ENCODE measurements at regions not wholly inside any gene's neighbourhood (a gene's known extent, or its start where the extent isn't known, plus 50 kb on each side); places are given as distances from the start of the nearest gene placed in this dataset.

DNA sequence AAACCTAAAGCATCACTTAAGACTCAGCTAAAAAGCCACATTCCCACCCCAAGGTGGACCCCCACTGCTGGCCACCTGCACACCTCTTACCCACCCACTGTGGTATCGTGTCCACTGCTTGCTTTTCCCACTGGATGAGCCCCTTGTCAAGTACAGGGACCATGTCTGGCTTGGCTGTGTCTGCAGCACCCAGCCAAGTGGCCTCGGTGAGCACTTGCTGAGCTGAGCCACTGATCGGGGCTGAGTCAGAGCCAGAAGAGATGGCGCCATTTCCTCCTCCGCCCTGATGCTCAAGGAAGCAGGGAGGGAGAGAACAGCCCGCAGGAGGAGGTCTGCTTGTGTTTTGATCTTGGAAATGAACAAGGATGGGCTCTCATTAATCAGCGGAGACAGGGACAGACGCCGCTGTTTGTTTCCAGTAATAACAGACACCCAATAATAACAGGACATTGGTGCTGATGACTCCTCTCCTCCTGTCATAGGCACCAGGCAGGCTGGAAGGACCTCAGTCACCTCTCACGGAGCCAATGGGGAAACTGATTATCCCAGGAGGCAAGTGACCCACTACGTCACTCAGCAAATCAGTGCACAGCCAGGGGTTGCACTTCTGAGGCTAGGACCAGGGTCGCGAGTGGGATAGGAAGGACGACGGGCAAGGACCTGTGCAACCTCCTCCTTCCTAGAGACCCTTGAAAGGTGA lies 85.2 kb upstream of the RTL6 start:
- in situ Hi-C loops (cut with MboI; ENCODE audit: low pct_ligation_motif_present in 1 of 4, low pct_unique_long_range_greater_than_20kb in 1 of 4, low sequenced_read_pairs in 3 of 4), result no loop called here
- no peak for TF ChIP-seq POLR2AphosphoS5 (IDR thresholded peaks at IDR 0.05)
- TF ChIP-seq EP300 (IDR thresholded peaks at IDR 0.05; ENCODE audit: low read depth), result no peak
- TF ChIP-seq CTCF (IDR thresholded peaks at IDR 0.05), result no peak
- TF ChIP-seq POLR2A (IDR thresholded peaks at IDR 0.05), result no peak
- no peaks in the 10 kb centered on the region for H3K36me3 ChIP-seq
- peaks cover 33% of the 10 kb centered on the region for H3K27me3 ChIP-seq
- no peak overlapping the region for H3K4me3 ChIP-seq
- intact Hi-C loops (cut with DNase I; ENCODE audit: low total_unique reads), result no loop called here
- no peaks in the 10 kb centered on the region for H3K9me3 ChIP-seq
- no peak overlapping the region for H3K27ac ChIP-seq
- 56 to 60% methylated on average over 1 to 15 of the region's 15 CpGs for WGBS, 2 donors (ENCODE audit: low coverage in 1 of 2)
- H3K4me1 ChIP-seq, result no peaks in the 10 kb centered on the region
- DNase-seq, result no peak

GRCh38 chr22:44582016-44582415 lies 84.0 kb upstream of the RTL6 start:
- in situ Hi-C loops (cut with MboI; ENCODE audit: low pct_ligation_motif_present in 1 of 4, low pct_unique_long_range_greater_than_20kb in 1 of 4, low sequenced_read_pairs in 3 of 4) (no loop called here), intact Hi-C loops (cut with DNase I; ENCODE audit: low total_unique reads) (no loop called here)
- H3K36me3 ChIP-seq, result no peaks in the 10 kb centered on the region
- no peak overlapping the region for H3K27ac ChIP-seq
- no peak for DNase-seq
- no peak for TF ChIP-seq CTCF (IDR thresholded peaks at IDR 0.05)
- TF ChIP-seq POLR2A (IDR thresholded peaks at IDR 0.05), result no peak
- no peak for TF ChIP-seq POLR2AphosphoS5 (IDR thresholded peaks at IDR 0.05)
- no peak for TF ChIP-seq EP300 (IDR thresholded peaks at IDR 0.05; ENCODE audit: low read depth)
- WGBS, 2 donors (ENCODE audit: low coverage in 1 of 2), result 87 to 92% methylated on average over 5 to 10 of the region's 10 CpGs
- no peaks in the 10 kb centered on the region for H3K4me1 ChIP-seq
- H3K27me3 ChIP-seq, result peaks cover 22% of the 10 kb centered on the region
- H3K9me3 ChIP-seq, result no peaks in the 10 kb centered on the region
- H3K4me3 ChIP-seq, result no peak overlapping the region

- H3K27ac ChIP-seq, result no peak overlapping the region
- H3K36me3 ChIP-seq, result no peaks in the 10 kb centered on the region
- no peaks in the 10 kb centered on the region for H3K4me1 ChIP-seq
- in situ Hi-C loops (cut with MboI; ENCODE audit: low pct_ligation_motif_present in 1 of 4, low pct_unique_long_range_greater_than_20kb in 1 of 4, low sequenced_read_pairs in 3 of 4) (no loop called here), intact Hi-C loops (cut with DNase I; ENCODE audit: low total_unique reads) (no loop called here)
- 72 to 84% methylated on average over 11 to 12 of the region's 12 CpGs for WGBS, 2 donors (ENCODE audit: low coverage in 1 of 2)
- peaks cover 13% of the 10 kb centered on the region for H3K27me3 ChIP-seq
- no peak for TF ChIP-seq POLR2A (IDR thresholded peaks at IDR 0.05)
- no peak for TF ChIP-seq CTCF (IDR thresholded peaks at IDR 0.05)
- no peak for TF ChIP-seq EP300 (IDR thresholded peaks at IDR 0.05; ENCODE audit: low read depth)
- no peak for TF ChIP-seq POLR2AphosphoS5 (IDR thresholded peaks at IDR 0.05)
- H3K9me3 ChIP-seq, result no peaks in the 10 kb centered on the region
- DNase-seq, result no peak
- no peak overlapping the region for H3K4me3 ChIP-seq
These were observed 83.0 kb upstream of the RTL6 start for GRCh38 chr22:44581096-44581435.

DNA sequence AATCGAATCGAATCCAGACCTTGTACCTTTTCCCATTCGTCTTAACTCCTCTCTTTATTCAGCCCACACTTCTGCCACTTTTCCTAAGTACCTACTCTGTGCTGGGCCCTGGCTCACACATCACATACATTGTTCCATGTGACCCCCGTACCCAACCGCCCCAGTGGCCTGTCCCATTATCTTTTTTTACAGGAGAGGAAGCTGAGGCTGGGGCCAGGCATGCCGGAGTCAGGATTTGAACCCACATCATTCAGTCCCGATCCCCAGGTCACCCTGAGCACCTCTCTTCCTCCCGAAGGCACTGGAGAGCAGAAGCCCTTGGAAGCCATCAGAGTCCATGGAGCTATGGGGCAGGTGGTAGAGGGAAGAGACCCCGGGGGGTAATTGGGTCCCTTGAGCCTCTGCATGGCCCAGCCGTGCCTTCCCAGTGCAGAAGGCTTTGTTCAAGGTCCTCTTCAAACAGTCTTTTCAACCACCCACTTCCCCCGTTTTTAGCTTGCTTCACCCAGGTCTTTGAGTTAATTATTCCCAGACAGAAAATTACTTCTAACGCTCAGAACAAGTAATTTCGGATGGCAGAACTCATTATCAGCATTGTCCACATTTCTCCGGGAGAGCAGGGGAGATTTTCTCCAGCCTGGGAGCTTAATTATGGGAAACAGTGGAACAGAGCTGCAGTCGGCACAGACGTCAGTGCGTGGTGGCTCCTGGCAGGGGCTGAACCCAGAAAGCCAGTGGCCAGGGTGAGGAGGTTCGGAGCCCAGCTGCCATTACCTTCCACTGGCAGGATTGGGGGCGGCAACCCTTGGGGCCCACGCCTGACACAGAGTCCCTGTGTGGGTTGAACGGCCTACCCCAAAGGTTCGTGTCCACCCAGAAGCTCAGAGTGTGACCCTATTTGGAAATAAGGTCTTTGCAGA lies 82.4 kb upstream of the RTL6 start:
- no peak overlapping the region for H3K4me3 ChIP-seq
- DNase-seq, result no peak

More for the DNA sequence above, 82.4 kb upstream of the RTL6 start:
- Histone ChIP-seq H3K4me1 (no peaks in the 10 kb centered on the region), H3K27ac (no peak overlapping the region), H3K27me3 (peaks cover 6% of the 10 kb centered on the region), H3K36me3 (no peaks in the 10 kb centered on the region), H3K9me3 (no peaks in the 10 kb centered on the region)
- in situ Hi-C loops (cut with MboI; ENCODE audit: low pct_ligation_motif_present in 1 of 4, low pct_unique_long_range_greater_than_20kb in 1 of 4, low sequenced_read_pairs in 3 of 4) (no loop called here), intact Hi-C loops (cut with DNase I; ENCODE audit: low total_unique reads) (no loop called here)
- TF ChIP-seq EP300 (IDR thresholded peaks at IDR 0.05; ENCODE audit: low read depth) (no peak), POLR2AphosphoS5 (IDR thresholded peaks at IDR 0.05) (no peak), POLR2A (IDR thresholded peaks at IDR 0.05) (no peak), CTCF (IDR thresholded peaks at IDR 0.05) (no peak)
- WGBS, 2 donors (ENCODE audit: low coverage in 1 of 2), result 73% methylated on average over 12 to 22 of the region's 22 CpGs

All from transverse colon (tissue), 4 donors.